ENCODE measurements at regions not wholly inside any gene's neighbourhood (a gene's known extent, or its start where the extent isn't known, plus 50 kb on each side); places are given as distances from the start of the nearest gene placed in this dataset.

- TF ChIP-seq CTCF (IDR thresholded peaks at IDR 0.05) (no peak), POLR2A (IDR thresholded peaks at IDR 0.05) (no peak), POLR2AphosphoS5 (IDR thresholded peaks at IDR 0.05) (no peak), EP300 (IDR thresholded peaks at IDR 0.05) (no peak)
These were observed 431.2 kb downstream of the GPM6A start for GRCh38 chr4:175380841-175381240.
